22Rv1 (cell line): ENCODE measurements at regions not wholly inside any gene's neighbourhood (a gene's known extent, or its start where the extent isn't known, plus 50 kb on each side); places are given as distances from the start of the nearest gene placed in this dataset.

ENCODE experiments used
- H3K27ac ChIP-seq: fragments of 450-650 bp; 2 replicates; pipeline ENCODE4 v1.5.1; 2017
- CTCF ChIP-seq: fragments of 450-650 bp; IDR thresholded peaks from 2 replicates; pipeline ENCODE4 v1.5.1; 2017; ENCODE audit warnings: mild to moderate bottlenecking
- ZFX ChIP-seq: fragments of 450-650 bp; IDR thresholded peaks from 2 replicates; pipeline ENCODE4 v1.6.1; 2017; ENCODE audit warnings: antibody characterized with exemption, borderline replicate concordance

DNA sequence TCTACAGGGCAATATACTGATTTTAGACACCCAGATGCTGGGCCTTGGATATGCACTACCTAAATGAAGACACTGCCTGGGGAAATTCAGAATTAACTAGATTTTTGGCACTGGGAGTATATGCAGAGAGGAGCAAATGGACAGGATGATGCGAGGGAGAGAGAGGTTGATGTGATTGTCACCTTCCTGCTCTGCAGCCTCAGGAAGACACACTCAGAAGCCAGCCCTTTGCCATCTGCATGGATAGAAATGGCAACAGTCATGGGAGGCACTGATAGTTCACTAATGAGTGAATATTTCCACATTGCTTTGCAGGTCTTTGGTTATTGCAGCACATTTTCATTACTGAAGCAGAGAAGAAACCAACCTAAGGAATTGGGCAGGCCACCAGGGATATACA is 397.2 kb upstream of the NFE2L3 start:
- no peak overlapping the region for H3K27ac ChIP-seq
- no peak for TF ChIP-seq CTCF
- TF ChIP-seq ZFX = no peak

DNA sequence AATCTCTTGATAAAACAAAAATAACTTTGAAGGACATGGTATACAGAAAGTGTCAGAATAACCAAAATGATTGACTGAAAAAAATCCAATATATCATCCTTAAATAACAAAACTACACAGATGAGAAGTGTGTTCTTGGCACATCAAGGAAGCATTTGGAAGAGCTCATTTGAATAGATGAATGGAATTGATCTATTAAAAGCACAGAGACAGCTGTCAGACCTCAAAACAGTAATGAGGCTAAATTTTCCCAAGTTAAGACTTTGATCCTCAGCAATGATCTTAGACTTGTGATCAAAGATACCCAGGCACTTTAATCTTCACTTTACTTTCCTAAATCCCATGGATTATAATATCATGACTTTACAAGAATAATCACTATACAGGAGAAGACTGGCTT is 395.4 kb upstream of the NFE2L3 start:
- H3K27ac ChIP-seq = no peak overlapping the region
- no peak for TF ChIP-seq CTCF
- TF ChIP-seq ZFX = no peak

DNA sequence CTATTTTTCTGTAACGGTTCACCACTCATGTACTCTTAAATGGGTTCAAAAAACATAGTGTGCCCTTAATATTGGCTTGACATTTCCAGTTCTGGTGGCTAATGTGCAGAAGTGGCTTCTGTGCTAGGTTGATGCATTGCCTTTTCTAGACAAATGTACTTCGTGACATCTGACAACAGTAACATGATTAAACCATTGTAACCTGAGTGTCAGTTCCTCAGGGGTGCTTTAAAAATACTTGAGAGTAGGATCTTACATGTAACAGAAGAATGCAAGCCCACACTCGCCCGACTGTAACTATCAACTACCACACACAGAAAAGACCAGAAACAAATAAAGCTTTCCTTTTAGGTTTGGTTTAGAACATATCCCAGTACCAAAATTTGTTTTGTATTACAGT is 393.4 kb upstream of the NFE2L3 start:
- TF ChIP-seq CTCF = no peak
- TF ChIP-seq ZFX = no peak
- no peak overlapping the region for H3K27ac ChIP-seq

- no peak overlapping the region for H3K27ac ChIP-seq
- TF ChIP-seq CTCF = no peak
- no peak for TF ChIP-seq ZFX
These were observed 392.7 kb upstream of the NFE2L3 start for GRCh38 chr7:25759286-25759685.

DNA sequence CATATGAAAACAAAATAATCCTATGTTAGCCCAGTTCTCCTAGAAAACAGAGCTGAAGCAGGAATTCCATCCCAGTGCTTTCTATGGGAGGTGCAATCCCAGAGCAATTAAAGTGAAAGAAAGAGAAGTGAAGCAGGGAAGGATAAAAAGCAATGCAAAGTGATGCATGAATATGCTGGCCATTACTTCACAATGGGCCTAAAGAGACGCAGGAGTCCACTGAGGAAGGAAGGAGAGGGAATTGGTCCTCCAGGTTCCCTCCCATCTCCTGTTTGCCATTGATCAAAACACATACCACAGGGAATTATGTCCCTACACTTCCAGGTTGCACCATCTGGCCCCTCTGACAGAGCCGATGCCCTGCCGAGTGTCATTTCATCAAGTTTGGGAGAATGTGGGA is 392.2 kb upstream of the NFE2L3 start:
- TF ChIP-seq CTCF (no peak), ZFX (no peak)
- no peak overlapping the region for H3K27ac ChIP-seq

DNA sequence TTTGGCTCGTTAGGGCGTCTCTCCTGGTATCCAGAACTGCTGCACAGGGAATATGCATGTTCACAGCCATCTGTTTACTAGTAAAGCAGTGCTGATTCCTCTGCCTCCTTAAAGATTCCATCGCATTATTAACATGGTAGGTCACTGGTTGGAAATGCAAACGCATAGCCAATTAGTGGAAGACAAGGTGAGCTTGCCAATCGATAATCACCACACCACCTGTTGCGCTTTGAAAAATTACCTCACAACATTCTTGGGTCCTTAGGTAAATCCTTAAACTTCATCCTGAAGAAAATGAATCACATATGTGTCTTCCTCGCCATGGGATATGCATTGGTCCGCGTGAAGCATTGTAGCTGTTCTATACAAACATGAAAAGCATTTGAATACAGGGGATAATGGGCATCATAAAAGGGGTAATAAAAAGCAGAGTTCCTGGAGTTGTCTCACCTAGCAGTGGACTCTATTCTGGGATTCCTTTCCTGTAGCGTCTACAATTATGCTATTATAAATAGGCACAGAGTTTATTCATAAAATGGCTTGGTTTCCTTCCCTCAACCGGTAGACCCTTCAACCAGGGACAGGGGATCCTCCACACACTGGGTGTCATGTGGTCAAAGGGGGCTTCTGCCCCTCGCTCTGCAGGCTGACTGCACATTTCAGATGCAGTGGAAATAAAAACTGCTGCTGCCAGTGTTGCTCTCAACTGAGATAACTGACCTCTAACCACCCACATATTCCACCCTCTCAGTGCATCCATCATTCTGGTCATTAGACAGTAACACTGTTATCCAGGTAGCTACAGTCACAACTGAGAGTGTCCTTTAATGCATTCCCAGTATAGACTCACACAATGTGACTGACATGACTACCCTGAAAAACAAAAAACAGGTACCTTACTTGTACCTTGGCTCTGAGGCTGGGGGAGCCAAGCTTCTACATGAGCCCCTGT is 389.2 kb upstream of the NFE2L3 start:
- no peak overlapping the region for H3K27ac ChIP-seq
- TF ChIP-seq ZFX = no peak
- no peak for TF ChIP-seq CTCF

DNA sequence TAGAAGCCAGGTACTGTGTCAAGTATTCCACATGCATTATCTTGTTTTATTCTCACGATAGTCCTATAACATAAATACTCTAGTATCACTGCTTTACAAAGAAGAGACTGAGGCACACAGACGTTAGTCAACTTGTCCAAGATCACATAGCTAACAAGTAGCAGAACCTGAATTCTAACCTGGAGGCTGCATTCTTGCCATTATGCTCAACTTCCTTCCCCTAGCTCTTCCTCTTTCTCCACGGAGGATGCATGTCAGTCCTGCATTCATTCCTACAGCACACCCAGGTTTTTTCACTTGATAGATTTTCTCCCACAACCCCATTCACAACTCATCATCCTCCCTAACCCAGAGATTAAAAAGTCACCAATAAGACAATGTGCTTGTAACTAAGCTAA is 388.5 kb upstream of the NFE2L3 start:
- TF ChIP-seq ZFX (no peak), CTCF (no peak)
- no peak overlapping the region for H3K27ac ChIP-seq
